GM12873 (cell line): ENCODE measurements at regions not wholly inside any gene's neighbourhood (a gene's known extent, or its start where the extent isn't known, plus 50 kb on each side); places are given as distances from the start of the nearest gene placed in this dataset.

Experiments
- TF ChIP-seq, protein P1 (sequence below): IDR thresholded peaks from 2 replicates; pipeline ENCODE4 v1.5.1; 2012; ENCODE audit warnings: low read depth, mild to moderate bottlenecking, moderate library complexity, low read length, control low read depth; ENCODE audit not compliant: insufficient read depth; ENCODE audit errors: missing control alignments

DNA sequence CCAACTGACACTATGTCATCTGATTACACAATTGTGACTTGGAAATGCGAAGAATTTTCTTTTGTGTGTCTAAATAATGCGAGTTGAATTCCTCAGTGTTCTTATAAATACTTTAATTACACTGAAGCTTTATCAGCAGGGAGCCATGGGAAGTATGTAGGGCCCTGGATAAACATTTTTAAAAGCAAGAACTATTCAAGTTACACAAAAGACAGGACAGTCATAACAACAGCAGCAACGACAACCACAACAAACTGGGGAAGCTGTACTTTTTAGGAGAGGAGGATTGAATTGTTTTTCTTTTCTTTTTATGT, 250.3 kb upstream of the ZNF608 start:
- TF ChIP-seq, protein P1, sequence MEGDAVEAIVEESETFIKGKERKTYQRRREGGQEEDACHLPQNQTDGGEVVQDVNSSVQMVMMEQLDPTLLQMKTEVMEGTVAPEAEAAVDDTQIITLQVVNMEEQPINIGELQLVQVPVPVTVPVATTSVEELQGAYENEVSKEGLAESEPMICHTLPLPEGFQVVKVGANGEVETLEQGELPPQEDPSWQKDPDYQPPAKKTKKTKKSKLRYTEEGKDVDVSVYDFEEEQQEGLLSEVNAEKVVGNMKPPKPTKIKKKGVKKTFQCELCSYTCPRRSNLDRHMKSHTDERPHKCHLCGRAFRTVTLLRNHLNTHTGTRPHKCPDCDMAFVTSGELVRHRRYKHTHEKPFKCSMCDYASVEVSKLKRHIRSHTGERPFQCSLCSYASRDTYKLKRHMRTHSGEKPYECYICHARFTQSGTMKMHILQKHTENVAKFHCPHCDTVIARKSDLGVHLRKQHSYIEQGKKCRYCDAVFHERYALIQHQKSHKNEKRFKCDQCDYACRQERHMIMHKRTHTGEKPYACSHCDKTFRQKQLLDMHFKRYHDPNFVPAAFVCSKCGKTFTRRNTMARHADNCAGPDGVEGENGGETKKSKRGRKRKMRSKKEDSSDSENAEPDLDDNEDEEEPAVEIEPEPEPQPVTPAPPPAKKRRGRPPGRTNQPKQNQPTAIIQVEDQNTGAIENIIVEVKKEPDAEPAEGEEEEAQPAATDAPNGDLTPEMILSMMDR: no peak

- TF ChIP-seq, protein P1: no peak
Measured at GRCh38 chr5:124997186-124997893, 250.9 kb upstream of the ZNF608 start.

DNA sequence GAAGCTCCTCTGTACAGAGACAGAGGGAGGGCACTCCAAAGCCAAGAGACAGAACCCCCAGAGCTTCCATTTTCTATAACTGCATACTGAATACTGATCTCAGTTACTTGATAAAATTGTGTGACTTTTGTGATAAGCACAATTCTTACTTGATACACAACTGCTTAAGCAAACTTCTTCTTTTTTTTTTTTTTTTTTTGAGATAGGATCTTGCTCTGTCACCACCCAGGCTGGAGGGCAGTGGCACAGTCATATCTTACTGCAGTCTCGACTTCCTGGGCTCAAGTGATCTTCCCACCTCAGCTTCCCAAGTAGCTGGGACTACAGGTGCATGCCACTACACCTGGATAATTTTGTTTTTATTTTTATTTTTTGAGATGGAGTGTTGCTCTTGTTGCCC, 252.1 kb upstream of the ZNF608 start:
- TF ChIP-seq, protein P1: no peak

- TF ChIP-seq, protein P1: no peak
Measured at GRCh38 chr5:125002727-125003598, 256.5 kb upstream of the ZNF608 start.

DNA sequence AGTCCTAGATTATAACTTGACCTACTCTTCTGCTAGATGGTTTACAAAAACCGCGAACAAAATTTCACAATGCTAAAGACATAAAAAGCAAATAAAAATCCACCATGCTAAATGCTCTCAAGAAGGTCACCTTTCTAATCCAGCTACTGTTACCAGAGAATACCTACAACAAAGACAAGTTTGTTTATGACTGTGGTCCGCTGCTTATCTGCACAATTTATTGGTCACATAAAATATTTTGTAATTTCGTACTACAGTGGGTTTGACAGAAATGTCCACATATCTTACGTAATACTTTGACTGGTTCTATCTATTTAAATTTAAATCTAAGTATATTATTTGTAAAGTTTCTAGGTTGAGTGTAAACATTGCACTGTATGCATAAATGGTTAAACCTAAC, 257.6 kb upstream of the ZNF608 start:
- TF ChIP-seq, protein P1: no peak

DNA sequence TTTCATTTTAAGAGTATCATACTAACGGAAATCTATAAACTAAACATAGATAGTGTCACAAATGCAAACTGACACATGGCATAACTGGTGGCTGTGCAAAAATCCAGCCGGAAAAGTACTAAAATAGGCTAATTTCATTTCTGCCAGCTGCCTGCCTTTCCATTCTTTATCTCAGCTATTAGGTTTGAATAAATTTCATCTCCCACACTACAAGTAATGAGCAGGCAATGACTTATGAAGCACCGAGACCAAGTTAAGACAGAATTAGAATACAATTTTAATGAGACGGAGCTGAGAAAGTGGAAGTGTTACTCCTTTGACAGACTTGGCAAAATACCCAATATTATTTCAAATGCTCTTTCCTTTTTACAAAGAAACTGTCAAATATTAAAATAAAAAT, 258.8 kb upstream of the ZNF608 start:
- TF ChIP-seq, protein P1: no peak

DNA sequence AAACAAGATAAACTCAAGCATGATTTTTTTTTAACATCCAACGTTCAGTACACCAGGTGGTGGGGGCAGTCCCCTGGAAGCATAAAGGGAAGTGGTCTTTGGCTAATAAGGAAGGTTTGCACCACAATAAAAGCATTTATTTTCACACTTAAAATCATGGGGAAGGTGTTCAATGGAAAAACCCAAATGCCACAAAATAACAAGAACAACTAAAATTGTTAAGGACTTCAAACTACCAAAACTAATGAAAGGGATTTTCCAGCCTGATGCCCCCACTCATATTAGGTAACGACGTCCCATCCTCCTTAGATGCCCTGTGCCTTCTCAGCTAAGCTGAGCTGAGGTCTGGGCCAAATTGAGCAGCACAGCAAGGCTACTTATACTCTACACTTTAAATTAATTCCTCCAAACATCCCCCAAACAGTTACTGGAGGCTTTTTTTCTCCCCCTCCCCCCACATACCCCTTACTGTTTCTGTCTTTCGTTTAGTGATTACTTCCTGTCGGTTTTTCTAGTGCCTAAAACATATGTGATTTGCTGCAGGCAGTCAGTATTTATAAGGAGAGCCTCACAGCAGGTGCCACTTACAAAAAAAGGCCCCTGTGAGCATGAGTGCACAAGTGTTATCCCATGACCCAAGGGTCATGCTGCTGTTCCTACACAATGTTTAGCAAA, 259.7 kb upstream of the ZNF608 start:
- TF ChIP-seq, protein P1: no peak
